Esophagus squamous epithelium (tissue), 5 donors: ENCODE measurements at regions not wholly inside any gene's neighbourhood (a gene's known extent, or its start where the extent isn't known, plus 50 kb on each side); places are given as distances from the start of the nearest gene placed in this dataset.

ENCODE experiments used
- DNase-seq: peaks from one replicate; lab custom pipeline; 2025; lab: John Stamatoyannopoulos, UW
- H3K27ac ChIP-seq, 4 donors: fragments of 200-600 bp; sonication (generic); one replicate each; pipeline ENCODE4 v1.5.1; 2016 to 2019; ENCODE audit warnings: mild to moderate bottlenecking in 1 of 4
- H3K27me3 ChIP-seq, 4 donors: fragments of 200-600 bp; sonication (generic); 1 replicate in 3 of 4; 2 replicates in 1 of 4; pipeline versions ENCODE4 v1.5.1 to v1.6.0; 2017 to 2021; ENCODE audit warnings: antibody characterized with exemption in 1 of 4
- H3K36me3 ChIP-seq, 3 donors: fragments of 200-600 bp; sonication (generic); one replicate each; pipeline ENCODE4 v1.5.1; 2016 to 2019
- H3K4me1 ChIP-seq, 3 donors: fragments of 200-600 bp; sonication (generic); one replicate each; pipeline ENCODE4 v1.5.1; 2017 to 2019
- H3K4me3 ChIP-seq, 4 donors: fragments of 200-600 bp; sonication (generic); 1 replicate in 3 of 4; 2 replicates in 1 of 4; pipeline ENCODE4 v1.5.1; 2016 to 2019; ENCODE audit warnings: mild to moderate bottlenecking in 2 of 4, moderate library complexity in 1 of 4
- H3K9me3 ChIP-seq, 3 donors: fragments of 200-600 bp; sonication (generic); one replicate each; pipeline ENCODE4 v1.5.1; 2016 to 2019
- POLR2A ChIP-seq, 4 donors: fragments of 450-650 bp; IDR thresholded peaks; one replicate each; pipeline ENCODE4 v1.6.1; 2017; ENCODE audit warnings: antibody characterized with exemption in 4 of 4, mild to moderate bottlenecking in 4 of 4, moderate library complexity in 3 of 4
- WGBS, 2 donors: methylation state at CpG; one replicate each; pipeline ENCODE4 v1.1.5; 2018; 5-methylcytosine and 5-hydroxymethylcytosine counted together
- intact Hi-C: fragments of 100-400 bp; cut with DNase I; formaldehyde crosslinking; loops from one replicate; pipeline ENCODE4 v1.15.0; 2022
- TF ChIP-seq, protein P1 (sequence below), 6 experiments: fragments of 450-650 bp in 4 of 6; fragments of 200-600 bp in 2 of 6; sonication (generic) in 2 of 6; IDR thresholded peaks; one replicate each; pipeline ENCODE4 v1.5.1; 2016 to 2019; ENCODE audit warnings: antibody characterized with exemption in 6 of 6, mild to moderate bottlenecking in 4 of 6, moderate library complexity in 4 of 6
- donor health status: DM: yes; HTN: yes; CAD: no.

- TF ChIP-seq, protein P1, sequence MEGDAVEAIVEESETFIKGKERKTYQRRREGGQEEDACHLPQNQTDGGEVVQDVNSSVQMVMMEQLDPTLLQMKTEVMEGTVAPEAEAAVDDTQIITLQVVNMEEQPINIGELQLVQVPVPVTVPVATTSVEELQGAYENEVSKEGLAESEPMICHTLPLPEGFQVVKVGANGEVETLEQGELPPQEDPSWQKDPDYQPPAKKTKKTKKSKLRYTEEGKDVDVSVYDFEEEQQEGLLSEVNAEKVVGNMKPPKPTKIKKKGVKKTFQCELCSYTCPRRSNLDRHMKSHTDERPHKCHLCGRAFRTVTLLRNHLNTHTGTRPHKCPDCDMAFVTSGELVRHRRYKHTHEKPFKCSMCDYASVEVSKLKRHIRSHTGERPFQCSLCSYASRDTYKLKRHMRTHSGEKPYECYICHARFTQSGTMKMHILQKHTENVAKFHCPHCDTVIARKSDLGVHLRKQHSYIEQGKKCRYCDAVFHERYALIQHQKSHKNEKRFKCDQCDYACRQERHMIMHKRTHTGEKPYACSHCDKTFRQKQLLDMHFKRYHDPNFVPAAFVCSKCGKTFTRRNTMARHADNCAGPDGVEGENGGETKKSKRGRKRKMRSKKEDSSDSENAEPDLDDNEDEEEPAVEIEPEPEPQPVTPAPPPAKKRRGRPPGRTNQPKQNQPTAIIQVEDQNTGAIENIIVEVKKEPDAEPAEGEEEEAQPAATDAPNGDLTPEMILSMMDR (IDR thresholded peaks at IDR 0.05): no peak
- TF ChIP-seq POLR2A (IDR thresholded peaks at IDR 0.05): no peak
- no peak overlapping the region for H3K4me3 ChIP-seq
- no peak for DNase-seq
- H3K9me3 ChIP-seq: peaks cover 0 to 12% (median 0%) of the 10 kb centered on the region in 3 donors
- H3K4me1 ChIP-seq: no peaks in the 10 kb centered on the region
- intact Hi-C loops: no loop called here
- no peak overlapping the region for H3K27ac ChIP-seq
- H3K27me3 ChIP-seq: no peaks in the 10 kb centered on the region
- H3K36me3 ChIP-seq: no peaks in the 10 kb centered on the region
These were observed 773.8 kb downstream of the PLOD2 start for GRCh38 chr3:145387211-145387610.

DNA sequence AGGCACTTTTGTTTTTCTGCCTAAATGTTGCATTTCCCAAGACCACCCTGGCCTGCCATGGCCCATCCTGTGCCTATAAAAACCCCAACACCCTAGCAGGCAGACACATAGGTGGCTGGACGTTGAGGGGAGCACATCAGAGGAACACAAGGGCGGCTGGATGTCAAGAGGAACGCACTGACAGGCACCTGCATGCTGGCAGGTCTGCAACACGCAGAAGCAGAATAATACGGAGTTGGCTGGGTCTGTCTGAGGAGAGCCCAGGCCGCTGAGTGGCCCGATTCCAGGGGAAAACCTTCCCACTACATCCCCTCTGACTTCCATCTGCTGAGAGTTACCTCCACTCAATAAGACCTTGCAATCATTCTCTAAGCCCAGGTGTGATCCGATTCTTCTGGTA, 765.6 kb downstream of the PLOD2 start:
- intact Hi-C loops: no loop called here
- TF ChIP-seq POLR2A (IDR thresholded peaks at IDR 0.05): no peak
- TF ChIP-seq, protein P1 (IDR thresholded peaks at IDR 0.05): no peak
- H3K4me3 ChIP-seq: no peak overlapping the region
- H3K27ac ChIP-seq: no peak overlapping the region
- no peaks in the 10 kb centered on the region for H3K27me3 ChIP-seq
- DNase-seq: no peak
- 79 to 93% methylated on average over 7 to 8 of the region's 8 CpGs for WGBS, 2 donors
- H3K36me3 ChIP-seq: no peaks in the 10 kb centered on the region
- H3K4me1 ChIP-seq: no peaks in the 10 kb centered on the region
- no peaks in the 10 kb centered on the region for H3K9me3 ChIP-seq

DNA sequence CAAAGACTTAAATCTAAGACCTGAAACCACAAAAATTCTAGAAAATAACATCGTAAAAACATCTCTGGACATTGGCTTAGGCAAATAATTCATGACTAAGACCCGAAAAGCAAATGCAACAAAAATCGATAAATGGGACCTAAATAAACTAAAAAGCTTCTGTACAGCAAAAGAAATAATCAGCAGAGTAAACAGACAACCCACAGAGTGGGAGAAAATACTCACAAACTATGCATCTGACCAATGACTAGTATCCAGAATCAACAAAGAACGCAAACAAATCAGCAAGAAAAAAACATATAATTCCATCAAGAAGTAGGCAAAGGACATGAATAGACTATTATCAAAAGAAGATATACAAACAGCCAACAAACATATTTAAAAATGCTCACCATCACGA, 749.4 kb downstream of the PLOD2 start:
- no peak for TF ChIP-seq POLR2A (IDR thresholded peaks at IDR 0.05)
- TF ChIP-seq, protein P1 (IDR thresholded peaks at IDR 0.05): no peak
- WGBS, 2 donors: 67 to 78% methylated on average over 5 of the region's 5 CpGs
- no peaks in the 10 kb centered on the region for H3K9me3 ChIP-seq
- no peaks in the 10 kb centered on the region for H3K27me3 ChIP-seq
- no peaks in the 10 kb centered on the region for H3K36me3 ChIP-seq
- no peak overlapping the region for H3K27ac ChIP-seq
- H3K4me3 ChIP-seq: no peak overlapping the region
- no peak for DNase-seq
- intact Hi-C loops: no loop called here
- H3K4me1 ChIP-seq: no peaks in the 10 kb centered on the region

GRCh38 chr3:145417678-145418077, 743.3 kb downstream of the PLOD2 start:
- Histone ChIP-seq H3K4me3 (no peak overlapping the region), H3K36me3 (no peaks in the 10 kb centered on the region), H3K27me3 (no peaks in the 10 kb centered on the region), H3K9me3 (no peaks in the 10 kb centered on the region), H3K27ac (no peak overlapping the region), H3K4me1 (no peaks in the 10 kb centered on the region)
- intact Hi-C loops: no loop called here
- WGBS, 2 donors: 0 to 81% methylated on average over 1 of the region's 1 CpG
- TF ChIP-seq POLR2A (IDR thresholded peaks at IDR 0.05): no peak
- TF ChIP-seq, protein P1 (IDR thresholded peaks at IDR 0.05): no peak
- DNase-seq: no peak

- Histone ChIP-seq H3K4me1 (no peaks in the 10 kb centered on the region), H3K36me3 (no peaks in the 10 kb centered on the region), H3K4me3 (no peak overlapping the region), H3K27ac (no peak overlapping the region), H3K27me3 (no peaks in the 10 kb centered on the region), H3K9me3 (no peaks in the 10 kb centered on the region)
- DNase-seq: no peak
- intact Hi-C loops: no loop called here
- WGBS, 2 donors: 39 to 46% methylated on average over 3 of the region's 3 CpGs
- TF ChIP-seq, protein P1 (IDR thresholded peaks at IDR 0.05): no peak
- TF ChIP-seq POLR2A (IDR thresholded peaks at IDR 0.05): no peak
These were observed 738.4 kb downstream of the PLOD2 start for GRCh38 chr3:145422556-145422955.
